HepG2 (cell line): ENCODE measurements at regions not wholly inside any gene's neighbourhood (a gene's known extent, or its start where the extent isn't known, plus 50 kb on each side); places are given as distances from the start of the nearest gene placed in this dataset.

ENCODE experiments used
- ATAC-seq: fragments of 200-7000 bp; cut with Tn5 transposase; 3 replicates; pipeline ENCODE4 v1.9.1; 2020; ENCODE audit warnings: mild to moderate bottlenecking, moderate library complexity
- BruUV-seq: library from RNA; stranded (reverse); fragments of 400-500 nt; replicated peaks from 2 replicates; lab custom pipeline; 2021; lab: Mats Ljungman, UMichigan
- CTCF ChIA-PET: fragments of 300-600 bp; formaldehyde crosslinking; extraction: SDS; loops from one replicate; lab custom pipeline; 2021; ENCODE audit warnings: low total read pairs, inconsistent platforms, low intra/inter-chr PET ratio; lab: Yijun Ruan, JAX
- POLR2A ChIA-PET: fragments of 350-600 bp; sonication (Branson Sonifier 250); formaldehyde crosslinking; loops from one replicate; lab custom pipeline; 2020; ENCODE audit warnings: antibody characterized with exemption, inconsistent platforms; lab: Yijun Ruan, JAX
- DNase-seq: peaks from one replicate; pipeline ENCODE4 v3.0.0-alpha.2; 2015; ENCODE audit warnings: low spot score
- FAIRE-seq: peaks from 3 replicates; lab custom pipeline; 2011; peaks lifted over from hg19 to GRCh38; lab: Jason Lieb, UNC
- H2AFZ ChIP-seq: one replicate; pipeline ENCODE4 v1.6.1; 2011; ENCODE audit warnings: low read length, inconsistent platforms
- H3K27ac ChIP-seq: fragments of 300-600 bp; 3 replicates; pipeline ENCODE4 v1.8.0; 2011; ENCODE audit warnings: mixed run types, mild to moderate bottlenecking, mixed read lengths, low read length, inconsistent platforms; ENCODE audit not compliant: insufficient read depth; ENCODE audit errors: extremely low read length
- H3K27me3 ChIP-seq, 2 experiments: fragments of 200-600 bp in 1 of 2; 2 replicates in 1 of 2; 3 replicates in 1 of 2; pipeline versions ENCODE4 v1.6.0 to v1.8.0; 2011; ENCODE audit warnings: low read length in 2 of 2, mild to moderate bottlenecking in 2 of 2, moderate library complexity in 2 of 2, inconsistent platforms in 1 of 2; ENCODE audit not compliant: insufficient read depth in 2 of 2, control insufficient read depth in 1 of 2
- H3K36me3 ChIP-seq, 2 experiments: fragments of 200-600 bp in 1 of 2; replicated peaks in 1 of 2; 2 replicates in 1 of 2; 3 replicates in 1 of 2; pipeline versions ENCODE4 v1.5.1 to v1.8.0; 2011; ENCODE audit warnings: low read length in 2 of 2, inconsistent platforms in 1 of 2; ENCODE audit not compliant: insufficient read depth in 2 of 2, control insufficient read depth in 1 of 2
- H3K4me1 ChIP-seq: 2 replicates; pipeline ENCODE4 v1.5.1; 2012; ENCODE audit warnings: low read length, inconsistent platforms; ENCODE audit not compliant: insufficient read depth
- H3K4me2 ChIP-seq: 2 replicates; pipeline ENCODE4 v1.6.0; 2011; ENCODE audit warnings: low read depth, low read length, inconsistent platforms
- H3K4me3 ChIP-seq, 3 experiments: fragments of 200-600 bp in 1 of 3; sonication (generic), shearing (Covaris generic) in 1 of 3; replicated peaks in 1 of 3; 2 replicates each; pipeline ENCODE4 v1.5.1; 2011 to 2016; ENCODE audit warnings: low read length in 3 of 3, inconsistent platforms in 2 of 3, low read depth in 2 of 3, mild to moderate bottlenecking in 2 of 3, control low read depth in 1 of 3, mixed read lengths in 1 of 3; ENCODE audit not compliant: insufficient read depth in 1 of 3
- H3K79me2 ChIP-seq: one replicate; pipeline ENCODE4 v1.6.1; 2011; ENCODE audit warnings: low read length, inconsistent platforms; ENCODE audit not compliant: insufficient read depth
- H3K9ac ChIP-seq: 2 replicates; pipeline ENCODE4 v1.6.0; 2011; ENCODE audit warnings: mild to moderate bottlenecking, low read depth, low read length, inconsistent platforms; ENCODE audit not compliant: insufficient read depth
- H3K9me3 ChIP-seq: 2 replicates; pipeline ENCODE4 v1.5.1; 2012; ENCODE audit warnings: mild to moderate bottlenecking, low read length
- H4K20me1 ChIP-seq: 2 replicates; pipeline ENCODE4 v1.6.0; 2011; ENCODE audit warnings: inconsistent platforms, mild to moderate bottlenecking, low read length, moderate library complexity; ENCODE audit not compliant: insufficient read depth
- ATF7 ChIP-seq, 2 experiments: fragments of 450-650 bp in 1 of 2; sonication (generic) in 1 of 2; formaldehyde crosslinking in 1 of 2; IDR thresholded peaks; 2 replicates each; pipeline versions ENCODE4 v1.4.0 to v1.6.1; 2016 to 2020; ENCODE audit warnings: antibody characterized with exemption in 1 of 2, mild to moderate bottlenecking in 1 of 2, missing genetic modification reagents in 1 of 2
- EP300 ChIP-seq, 3 experiments: sonication (generic) in 1 of 3; formaldehyde crosslinking in 1 of 3; IDR thresholded peaks; 2 replicates each; pipeline versions ENCODE4 v1.5.1 to v1.6.1; 2011 to 2020; ENCODE audit warnings: low read depth in 2 of 3, low read length in 2 of 3, borderline replicate concordance in 1 of 3, improper control_type of control experiment in 1 of 3, mild to moderate bottlenecking in 1 of 3, missing genetic modification reagents in 1 of 3, moderate library complexity in 1 of 3
- FOXC1 ChIP-seq: sonication (generic); formaldehyde crosslinking; IDR thresholded peaks from 2 replicates; pipeline ENCODE4 v1.8.0; 2022; ENCODE audit warnings: mild to moderate bottlenecking, missing genetic modification reagents, borderline replicate concordance
- FOXM1 ChIP-seq: sonication (generic); formaldehyde crosslinking; IDR thresholded peaks from 2 replicates; pipeline ENCODE4 v1.5.0; 2020; ENCODE audit warnings: missing genetic modification reagents
- FOXP1 ChIP-seq, 2 experiments: fragments of 450-650 bp in 1 of 2; IDR thresholded peaks; 2 replicates each; pipeline ENCODE4 v1.6.1; 2017 to 2018; ENCODE audit warnings: antibody characterized with exemption in 1 of 2
- GATAD1 ChIP-seq: IDR thresholded peaks from 2 replicates; pipeline ENCODE4 v1.6.1; 2016; ENCODE audit warnings: missing genetic modification reagents, missing compliant biosample characterization
- KDM6A ChIP-seq: IDR thresholded peaks from 2 replicates; pipeline ENCODE4 v1.6.1; 2016; ENCODE audit warnings: low read depth
- KLF13 ChIP-seq: sonication (generic); formaldehyde crosslinking; IDR thresholded peaks from 2 replicates; pipeline ENCODE4 v1.4.0; 2020; ENCODE audit warnings: mild to moderate bottlenecking, missing genetic modification reagents
- KLF9 ChIP-seq: IDR thresholded peaks from 2 replicates; pipeline ENCODE4 v1.6.1; 2016; ENCODE audit warnings: low read depth
- POLR2AphosphoS5 ChIP-seq: IDR thresholded peaks from 2 replicates; pipeline ENCODE4 v1.6.1; 2012; ENCODE audit warnings: low read depth, low read length
- SAFB2 ChIP-seq: sonication (generic); formaldehyde crosslinking; IDR thresholded peaks from 2 replicates; pipeline ENCODE4 v1.5.1; 2020; ENCODE audit warnings: missing genetic modification reagents, low read depth, mild to moderate bottlenecking, borderline replicate concordance
- THAP11 ChIP-seq: IDR thresholded peaks from 2 replicates; pipeline ENCODE4 v1.6.1; 2016; ENCODE audit warnings: missing biosample characterization, missing genetic modification reagents
- U2AF2 ChIP-seq: fragments of 200-400 bp; formaldehyde crosslinking; IDR thresholded peaks from 2 replicates; pipeline ENCODE4 v1.6.1; 2017; ENCODE audit warnings: low read depth, mild to moderate bottlenecking, low read length
- ZNF547 ChIP-seq: sonication (generic); formaldehyde crosslinking; IDR thresholded peaks from 2 replicates; pipeline ENCODE4 v1.5.1; 2020; ENCODE audit warnings: mild to moderate bottlenecking, missing genetic modification reagents
- ZNF605 ChIP-seq: sonication (generic); formaldehyde crosslinking; IDR thresholded peaks from 2 replicates; pipeline ENCODE4 v1.8.0; 2022; ENCODE audit warnings: mild to moderate bottlenecking, missing genetic modification reagents
- ZNF703 ChIP-seq: sonication (generic); formaldehyde crosslinking; IDR thresholded peaks from 2 replicates; pipeline ENCODE4 v1.5.1; 2020; ENCODE audit warnings: missing genetic modification reagents, mild to moderate bottlenecking, moderate library complexity, borderline replicate concordance
- ZNF746 ChIP-seq: sonication (generic); formaldehyde crosslinking; IDR thresholded peaks from 2 replicates; pipeline ENCODE4 v1.8.0; 2022; ENCODE audit warnings: mild to moderate bottlenecking, missing genetic modification reagents
- WGBS: methylation state at CpG from one replicate; pipeline ENCODE4 v1.1.6; 2017; ENCODE audit warnings: low lambda C conversion rate; 5-methylcytosine and 5-hydroxymethylcytosine counted together
- in situ Hi-C: cut with HindIII; loops from 2 replicates; pipeline ENCODE4 v1.10.0; 2017; ENCODE audit warnings: low pct_unique_long_range_greater_than_20kb; ENCODE audit not compliant: extremely low pct_ligation_motif_present
- intact Hi-C: fragments of 100-400 bp; cut with micrococcal nuclease; formaldehyde crosslinking; loops from one replicate; pipeline ENCODE4 v1.10.0; 2022; ENCODE audit not compliant: unreplicated experiment
- TF ChIP-seq, protein P1 (sequence below): IDR thresholded peaks from 2 replicates; pipeline ENCODE4 v1.6.1; 2016; ENCODE audit warnings: missing compliant biosample characterization, missing genetic modification reagents, borderline replicate concordance
- TF ChIP-seq, protein P2 (sequence below): sonication (generic); formaldehyde crosslinking; IDR thresholded peaks from 2 replicates; pipeline ENCODE4 v1.5.0; 2020; ENCODE audit warnings: missing genetic modification reagents, mild to moderate bottlenecking, borderline replicate concordance

- FAIRE-seq: no peak
- 35% methylated on average over 3 of the region's 3 CpGs for WGBS
Measured at GRCh38 chr11:27574342-27574741, 67.8 kb upstream of the LIN7C start.

DNA sequence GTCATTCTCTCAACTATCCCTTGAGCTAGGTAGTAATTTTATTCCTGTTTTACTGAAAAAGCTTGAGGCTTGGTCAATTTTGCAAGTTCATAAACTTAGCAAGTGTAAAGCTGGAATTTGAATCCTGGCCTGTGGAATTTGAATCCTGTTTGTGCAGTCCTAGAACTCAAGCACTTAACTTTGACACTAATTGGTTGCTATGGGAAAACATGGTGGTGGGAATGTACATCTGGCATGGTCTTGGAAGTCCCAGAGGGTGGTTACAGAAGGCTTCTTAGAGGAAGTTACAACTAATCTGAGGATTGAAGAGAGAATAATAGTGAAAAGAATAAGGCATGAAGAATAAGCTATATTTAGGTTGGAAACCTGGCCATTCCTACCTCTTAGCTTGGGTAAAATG is 66.5 kb upstream of the LIN7C start:
- FAIRE-seq (no peak), ATAC-seq (no peak), DNase-seq (no peak)
- Histone ChIP-seq H3K9me3 (no peaks in the 10 kb centered on the region), H3K36me3 (no peaks in the 10 kb centered on the region), H2AFZ (no peak overlapping the region), H3K4me2 (no peak overlapping the region), H3K4me1 (no peaks in the 10 kb centered on the region), H3K79me2 (no peaks in the 10 kb centered on the region), H4K20me1 (no peaks in the 10 kb centered on the region), H3K4me3 (no peak overlapping the region), H3K9ac (no peak overlapping the region), H3K27me3 (no peaks in the 10 kb centered on the region), H3K27ac (no peak overlapping the region)
- BruUV-seq: no TSS peak
- in situ Hi-C loops (no loop called here), intact Hi-C loops (no loop called here)
- ChIA-PET CTCF (no interaction called here), POLR2A (no interaction called here)
- TF ChIP-seq POLR2AphosphoS5: no peak
- TF ChIP-seq ZNF605 (CRISPR knock-in tag): no peak
- TF ChIP-seq, protein P1, sequence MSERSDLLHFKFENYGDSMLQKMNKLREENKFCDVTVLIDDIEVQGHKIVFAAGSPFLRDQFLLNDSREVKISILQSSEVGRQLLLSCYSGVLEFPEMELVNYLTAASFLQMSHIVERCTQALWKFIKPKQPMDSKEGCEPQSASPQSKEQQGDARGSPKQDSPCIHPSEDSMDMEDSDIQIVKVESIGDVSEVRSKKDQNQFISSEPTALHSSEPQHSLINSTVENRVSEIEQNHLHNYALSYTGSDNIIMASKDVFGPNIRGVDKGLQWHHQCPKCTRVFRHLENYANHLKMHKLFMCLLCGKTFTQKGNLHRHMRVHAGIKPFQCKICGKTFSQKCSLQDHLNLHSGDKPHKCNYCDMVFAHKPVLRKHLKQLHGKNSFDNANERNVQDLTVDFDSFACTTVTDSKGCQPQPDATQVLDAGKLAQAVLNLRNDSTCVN: no peak
- TF ChIP-seq ZNF746 (CRISPR knock-in tag): no peak
- no peak for TF ChIP-seq KLF9 (CRISPR knock-in tag)
- no peak for TF ChIP-seq KLF13
- no peak for TF ChIP-seq ZNF703
- no peak for TF ChIP-seq U2AF2
- TF ChIP-seq, protein P2, sequence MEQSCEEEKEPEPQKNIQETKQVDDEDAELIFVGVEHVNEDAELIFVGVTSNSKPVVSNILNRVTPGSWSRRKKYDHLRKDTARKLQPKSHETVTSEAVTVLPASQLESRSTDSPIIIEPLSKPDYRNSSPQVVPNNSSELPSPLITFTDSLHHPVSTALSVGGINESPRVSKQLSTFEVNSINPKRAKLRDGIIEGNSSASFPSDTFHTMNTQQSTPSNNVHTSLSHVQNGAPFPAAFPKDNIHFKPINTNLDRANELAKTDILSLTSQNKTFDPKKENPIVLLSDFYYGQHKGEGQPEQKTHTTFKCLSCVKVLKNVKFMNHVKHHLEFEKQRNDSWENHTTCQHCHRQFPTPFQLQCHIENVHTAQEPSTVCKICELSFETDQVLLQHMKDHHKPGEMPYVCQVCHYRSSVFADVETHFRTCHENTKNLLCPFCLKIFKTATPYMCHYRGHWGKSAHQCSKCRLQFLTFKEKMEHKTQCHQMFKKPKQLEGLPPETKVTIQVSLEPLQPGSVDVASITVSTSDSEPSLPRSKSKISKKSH: no peak
- no peak for TF ChIP-seq SAFB2 (CRISPR knock-in tag)
- TF ChIP-seq FOXC1 (CRISPR knock-in tag): no peak
- TF ChIP-seq EP300 (IDR thresholded peaks at IDR 0.05; ENCODE audit: low read depth in 2 of 2, low read length in 2 of 2): no peak
- TF ChIP-seq EP300 (CRISPR knock-in tag; IDR thresholded peaks at IDR 0.05; ENCODE audit: borderline replicate concordance): no peak
- no peak for TF ChIP-seq GATAD1

More at GRCh38 chr11:27574342-27574741, 67.8 kb upstream of the LIN7C start:
- Histone ChIP-seq H3K79me2 (no peaks in the 10 kb centered on the region), H3K4me2 (no peak overlapping the region), H3K4me1 (no peaks in the 10 kb centered on the region)
- TF ChIP-seq FOXM1 (CRISPR knock-in tag) (no peak), THAP11 (no peak), ZNF547 (CRISPR knock-in tag) (no peak), KDM6A (no peak), ATF7 (IDR thresholded peaks at IDR 0.05) (peak; percentile 51; the same call in 1 of the 2 replicates), ATF7 (CRISPR knock-in tag; IDR thresholded peaks at IDR 0.05) (no peak), FOXP1 (IDR thresholded peaks at IDR 0.05) (no peak), FOXP1 (CRISPR knock-in tag; IDR thresholded peaks at IDR 0.05) (no peak)
- TF ChIP-seq, all 625 proteins: peak for 1
- Histone ChIP-seq H2AFZ (no peak overlapping the region), H3K36me3 (no peaks in the 10 kb centered on the region), H3K27me3 (no peaks in the 10 kb centered on the region), H4K20me1 (no peaks in the 10 kb centered on the region), H3K27ac (no peak overlapping the region), H3K4me3 (no peak overlapping the region), H3K9ac (no peak overlapping the region), H3K9me3 (no peaks in the 10 kb centered on the region)
- DNase-seq (no peak), ATAC-seq (no peak)
- ChIA-PET POLR2A (no interaction called here), CTCF (no interaction called here)
- in situ Hi-C loops (no loop called here), intact Hi-C loops (no loop called here)
- no TSS peak for BruUV-seq
